Colonic mucosa (tissue), 4 donors: ENCODE measurements at regions not wholly inside any gene's neighbourhood (a gene's known extent, or its start where the extent isn't known, plus 50 kb on each side); places are given as distances from the start of the nearest gene placed in this dataset.

Experiments
- DNase-seq: peaks from one replicate; pipeline ENCODE4 v3.0.0-alpha.2; 2020
- H3K27ac ChIP-seq: fragments of 200-600 bp; one replicate; pipeline ENCODE4 v1.8.0; 2021
- H3K27me3 ChIP-seq: fragments of 200-600 bp; one replicate; pipeline ENCODE4 v1.8.0; 2021
- H3K36me3 ChIP-seq: fragments of 200-600 bp; one replicate; pipeline ENCODE4 v1.8.0; 2021
- H3K4me1 ChIP-seq: fragments of 200-600 bp; one replicate; pipeline ENCODE4 v1.8.0; 2021; ENCODE audit warnings: mild to moderate bottlenecking
- H3K4me3 ChIP-seq: fragments of 200-600 bp; one replicate; pipeline ENCODE4 v1.8.0; 2021
- H3K9ac ChIP-seq, 2 donors: one replicate each; pipeline ENCODE4 v1.7.0; 2013; ENCODE audit warnings: control low read depth in 2 of 2, low read depth in 2 of 2, low read length in 2 of 2
- H3K9me3 ChIP-seq: fragments of 200-600 bp; one replicate; pipeline ENCODE4 v1.8.0; 2021
- CTCF ChIP-seq: fragments of 200-600 bp; IDR thresholded peaks from one replicate; pipeline ENCODE4 v1.8.0; 2022; ENCODE audit warnings: antibody characterized with exemption, mild to moderate bottlenecking
- intact Hi-C: fragments of 100-400 bp; cut with DNase I; formaldehyde crosslinking; loops from one replicate; pipeline ENCODE4 v1.14.1; 2022
- donor health status: healthy.
- donor health status: DM: no; HTN: no; CAD: no.
- donor health status: DM: no; HTN: no; CAD: no.

GRCh38 chr3:163468531-163469335, 1609.6 kb downstream of the SI start:
- Histone ChIP-seq H3K4me1 (no peaks in the 10 kb centered on the region), H3K9ac (no peak overlapping the region), H3K27me3 (no peaks in the 10 kb centered on the region), H3K9me3 (no peaks in the 10 kb centered on the region), H3K36me3 (no peaks in the 10 kb centered on the region), H3K4me3 (no peak overlapping the region), H3K27ac (no peak overlapping the region)
- no peak for DNase-seq
- intact Hi-C loops, result no loop called here
- TF ChIP-seq CTCF, result no peak

- Histone ChIP-seq H3K9ac (no peak overlapping the region), H3K36me3 (no peaks in the 10 kb centered on the region), H3K27ac (no peak overlapping the region), H3K27me3 (no peaks in the 10 kb centered on the region), H3K9me3 (no peaks in the 10 kb centered on the region), H3K4me3 (no peak overlapping the region), H3K4me1 (no peaks in the 10 kb centered on the region)
- intact Hi-C loops, result no loop called here
- no peak for TF ChIP-seq CTCF
- no peak for DNase-seq
These were observed 1615.8 kb downstream of the SI start for GRCh38 chr3:163462446-163462845.

GRCh38 chr3:163450698-163451097, 1627.6 kb downstream of the SI start:
- H3K4me1 ChIP-seq, result no peaks in the 10 kb centered on the region
- H3K9ac ChIP-seq, result no peak overlapping the region
- H3K36me3 ChIP-seq, result no peaks in the 10 kb centered on the region
- H3K4me3 ChIP-seq, result no peak overlapping the region
- DNase-seq, result no peak
- no peaks in the 10 kb centered on the region for H3K9me3 ChIP-seq
- intact Hi-C loops, result no loop called here
- no peak overlapping the region for H3K27ac ChIP-seq
- H3K27me3 ChIP-seq, result no peaks in the 10 kb centered on the region
- TF ChIP-seq CTCF, result no peak

GRCh38 chr3:163438760-163439159, 1639.5 kb downstream of the SI start:
- no peak overlapping the region for H3K27ac ChIP-seq
- H3K27me3 ChIP-seq, result no peaks in the 10 kb centered on the region
- DNase-seq, result no peak
- H3K9me3 ChIP-seq, result no peaks in the 10 kb centered on the region
- no peaks in the 10 kb centered on the region for H3K4me1 ChIP-seq
- no peaks in the 10 kb centered on the region for H3K36me3 ChIP-seq
- H3K9ac ChIP-seq, result no peak overlapping the region
- TF ChIP-seq CTCF, result no peak
- intact Hi-C loops, result no loop called here
- no peak overlapping the region for H3K4me3 ChIP-seq

GRCh38 chr3:163422671-163423070, 1655.6 kb downstream of the SI start:
- intact Hi-C loops, result no loop called here
- Histone ChIP-seq H3K4me3 (no peak overlapping the region), H3K27me3 (no peaks in the 10 kb centered on the region), H3K9ac (no peak overlapping the region), H3K9me3 (no peaks in the 10 kb centered on the region), H3K36me3 (no peaks in the 10 kb centered on the region), H3K4me1 (no peaks in the 10 kb centered on the region), H3K27ac (no peak overlapping the region)
- TF ChIP-seq CTCF, result no peak
- no peak for DNase-seq
